Globus pallidus (tissue), 1 donor: ENCODE measurements at regions not wholly inside any gene's neighbourhood (a gene's known extent, or its start where the extent isn't known, plus 50 kb on each side); places are given as distances from the start of the nearest gene placed in this dataset.
"Not testable (repeated sequence)": the region's sequence is repeated elsewhere in the genome, so short reads cannot be mapped to it uniquely, and the experiment has no call there.

Experiments
- DNase-seq: peaks from one replicate; pipeline ENCODE4 v3.0.0-alpha.2; 2015; ENCODE audit warnings: low spot score

GRCh38 chr18:10247742-10248082 is 206.7 kb upstream of the APCDD1 start:
- DNase-seq, result no peak

- no peak for DNase-seq
These were observed 205.7 kb upstream of the APCDD1 start for GRCh38 chr18:10248738-10249137.

GRCh38 chr18:10249270-10249669 is 205.2 kb upstream of the APCDD1 start:
- DNase-seq, result no peak

GRCh38 chr18:10249801-10250200 is 204.6 kb upstream of the APCDD1 start:
- DNase-seq, result no peak

GRCh38 chr18:10252494-10252893 is 201.9 kb upstream of the APCDD1 start:
- DNase-seq, result no peak

- DNase-seq, result peak; percentile 42
These were observed 201.3 kb upstream of the APCDD1 start for GRCh38 chr18:10252952-10253705.

GRCh38 chr18:10256276-10256675 is 198.2 kb upstream of the APCDD1 start:
- DNase-seq, result not testable (repeated sequence)

GRCh38 chr18:10258836-10259474 is 195.5 kb upstream of the APCDD1 start:
- DNase-seq, result no peak

- no peak for DNase-seq
These were observed 194.5 kb upstream of the APCDD1 start for GRCh38 chr18:10259901-10260300.

- DNase-seq, result no peak
These were observed 192.8 kb upstream of the APCDD1 start for GRCh38 chr18:10261344-10262276.

- DNase-seq, result no peak
These were observed 191.9 kb upstream of the APCDD1 start for GRCh38 chr18:10262566-10262965.

GRCh38 chr18:10264260-10264659 is 190.2 kb upstream of the APCDD1 start:
- DNase-seq, result no peak

- no peak for DNase-seq
These were observed 188.7 kb upstream of the APCDD1 start for GRCh38 chr18:10265560-10266333.

GRCh38 chr18:10266334-10266590 is 188.2 kb upstream of the APCDD1 start:
- DNase-seq, result no peak

GRCh38 chr18:10269261-10269660 is 185.2 kb upstream of the APCDD1 start:
- DNase-seq, result no peak

GRCh38 chr18:10270151-10270571 is 184.3 kb upstream of the APCDD1 start:
- DNase-seq, result peak; percentile 62

- DNase-seq, result no peak
These were observed 183.0 kb upstream of the APCDD1 start for GRCh38 chr18:10271481-10271880.

- no peak for DNase-seq
These were observed 180.1 kb upstream of the APCDD1 start for GRCh38 chr18:10274301-10274700.

GRCh38 chr18:10275486-10275885 is 178.9 kb upstream of the APCDD1 start:
- DNase-seq, result no peak

- no peak for DNase-seq
These were observed 176.2 kb upstream of the APCDD1 start for GRCh38 chr18:10278265-10278664.

- DNase-seq, result no peak
These were observed 175.0 kb upstream of the APCDD1 start for GRCh38 chr18:10279471-10279870.
